CD4-positive, alpha-beta T cell treated with Interleukin-10 for 1 hour (primary cell): ENCODE measurements at regions not wholly inside any gene's neighbourhood (a gene's known extent, or its start where the extent isn't known, plus 50 kb on each side); places are given as distances from the start of the nearest gene placed in this dataset.
"Not testable (repeated sequence)": the region's sequence is repeated elsewhere in the genome, so short reads cannot be mapped to it uniquely, and the experiment has no call there.

Source experiments
- DNase-seq: peaks from one replicate; pipeline ENCODE4 v3.0.0-alpha.2; 2020

DNA sequence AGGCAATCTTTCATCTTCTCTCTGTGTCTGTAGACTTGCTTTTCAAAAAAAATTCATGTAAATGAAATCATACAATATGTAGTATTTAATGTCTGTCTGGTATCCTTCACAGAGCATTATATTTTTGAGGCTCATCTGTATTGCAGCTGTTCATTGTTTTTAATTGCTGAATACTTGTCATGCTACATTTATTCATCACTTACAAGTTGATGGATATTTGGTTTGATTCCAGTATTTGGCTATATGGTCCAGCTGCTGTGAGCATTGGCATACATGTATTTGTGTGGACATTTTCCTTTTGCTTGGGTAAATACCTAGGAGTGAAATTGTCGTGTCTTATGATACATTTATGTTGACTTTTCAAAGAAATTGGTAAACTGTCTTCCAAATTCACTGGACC is 441.4 kb downstream of the DCDC2C start:
- no peak for DNase-seq

DNA sequence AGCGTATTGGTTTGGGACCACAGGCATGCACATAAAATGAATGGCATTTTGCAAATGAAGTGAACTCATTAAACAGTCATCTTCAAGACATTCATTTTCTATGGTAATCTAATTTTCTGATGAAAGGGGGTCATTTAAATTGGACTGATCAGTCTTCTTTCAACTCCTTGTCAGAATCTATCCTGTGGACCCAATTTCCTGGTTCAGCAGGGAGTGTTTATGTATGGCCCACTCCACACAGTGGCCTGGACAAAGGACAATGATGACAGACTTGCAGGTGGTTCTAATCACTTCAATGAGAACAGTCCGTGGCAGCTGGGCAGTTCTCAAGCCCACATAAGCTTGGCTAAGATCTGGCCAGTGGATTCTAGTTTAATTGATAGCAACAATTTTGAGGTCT is 448.1 kb downstream of the DCDC2C start:
- no peak for DNase-seq

DNA sequence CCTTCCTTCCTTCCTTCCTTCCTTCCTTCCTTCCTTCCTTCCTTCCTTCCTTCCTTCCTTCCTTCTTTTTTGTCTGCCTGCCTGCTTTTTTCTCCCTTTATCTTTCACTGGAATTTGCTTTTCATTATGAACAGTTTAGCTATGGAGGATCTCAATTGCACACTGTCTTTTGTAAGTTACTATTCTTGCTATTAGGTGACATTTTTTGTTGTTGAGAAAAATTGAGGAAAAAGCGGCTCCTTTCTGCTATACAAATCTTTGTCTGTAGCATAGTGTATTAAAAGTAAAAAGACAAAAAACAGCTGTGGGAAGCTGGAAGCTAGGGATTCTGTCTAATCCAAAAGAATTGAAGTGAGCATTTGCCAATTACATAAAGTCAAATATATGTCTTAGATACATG is 448.7 kb downstream of the DCDC2C start:
- DNase-seq = no peak

DNA sequence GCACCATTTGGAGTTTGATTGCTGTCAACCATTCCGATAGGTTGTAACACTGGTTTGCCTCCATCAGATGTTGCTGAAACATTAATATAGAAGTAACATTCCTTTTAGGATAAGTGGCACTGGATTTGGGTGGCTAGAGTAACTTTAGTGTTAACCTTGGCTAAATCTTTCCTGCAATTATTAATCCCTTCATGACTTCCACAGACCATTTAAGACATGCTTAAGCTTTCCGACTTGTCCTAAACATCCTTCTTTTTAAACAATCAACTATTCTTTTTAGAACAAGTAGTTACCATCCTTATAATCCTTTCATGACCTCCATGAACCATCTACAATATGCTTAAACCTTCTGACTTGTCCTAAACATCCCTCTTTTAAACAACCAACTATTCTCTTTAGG is 465.5 kb downstream of the DCDC2C start:
- no peak for DNase-seq

DNA sequence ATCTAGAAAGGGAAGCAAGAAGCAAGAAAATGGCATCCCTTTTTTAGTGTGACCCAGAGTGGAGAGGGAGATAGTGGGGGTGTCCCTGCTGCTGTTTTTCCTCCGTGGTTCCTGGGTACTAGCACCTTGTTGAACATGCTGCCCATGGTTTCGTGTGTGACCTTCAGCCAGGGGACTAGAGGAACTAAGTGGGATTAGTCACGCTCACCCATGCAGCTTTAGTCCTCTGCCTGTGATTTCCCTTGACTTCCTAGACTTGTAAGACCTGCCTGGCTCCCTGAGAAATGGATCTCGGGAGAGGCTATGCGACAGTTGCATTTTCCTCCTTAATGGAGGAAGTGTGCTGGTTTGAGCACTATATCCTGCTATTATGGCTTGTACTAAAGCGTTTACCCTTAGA is 471.4 kb downstream of the DCDC2C start:
- DNase-seq = no peak

DNA sequence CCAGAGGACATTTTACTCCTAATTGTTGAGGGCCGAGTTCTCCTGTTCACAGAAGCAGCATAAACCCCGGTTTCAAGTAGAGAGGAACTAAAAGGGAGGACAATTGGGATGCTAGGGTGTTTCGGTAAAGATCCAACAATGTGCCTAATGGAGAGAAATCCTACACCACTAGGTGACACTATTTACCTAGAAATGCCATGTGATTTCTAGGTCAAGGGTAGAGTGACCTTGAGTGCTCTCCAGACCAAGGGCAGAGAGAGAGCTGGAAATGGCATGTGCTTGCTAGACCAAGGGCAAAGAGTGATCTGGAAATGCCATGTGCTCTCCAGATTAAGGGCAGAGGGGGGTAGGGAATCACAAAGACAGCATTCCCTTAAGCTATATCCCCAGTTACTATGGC is 472.0 kb downstream of the DCDC2C start:
- DNase-seq = no peak

DNA sequence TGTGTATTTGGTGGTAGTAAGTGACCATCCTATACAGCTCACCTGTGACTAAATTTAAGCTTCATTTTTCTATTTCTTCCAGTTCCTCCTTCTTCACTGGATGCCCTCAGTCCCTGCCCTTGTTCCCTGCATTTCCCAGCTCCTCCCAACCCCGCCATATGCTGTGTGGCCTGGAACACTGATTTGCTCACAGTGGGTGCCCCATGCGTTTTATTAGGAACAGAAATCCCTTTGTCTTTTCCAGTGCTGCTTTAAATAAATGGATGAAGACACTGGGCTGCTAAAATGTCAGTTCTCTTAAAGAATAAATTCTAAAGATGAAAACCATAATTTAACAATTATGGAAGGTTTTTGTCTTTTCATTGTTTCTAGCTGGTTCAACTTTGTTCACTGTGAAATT is 477.3 kb downstream of the DCDC2C start:
- DNase-seq = no peak

DNA sequence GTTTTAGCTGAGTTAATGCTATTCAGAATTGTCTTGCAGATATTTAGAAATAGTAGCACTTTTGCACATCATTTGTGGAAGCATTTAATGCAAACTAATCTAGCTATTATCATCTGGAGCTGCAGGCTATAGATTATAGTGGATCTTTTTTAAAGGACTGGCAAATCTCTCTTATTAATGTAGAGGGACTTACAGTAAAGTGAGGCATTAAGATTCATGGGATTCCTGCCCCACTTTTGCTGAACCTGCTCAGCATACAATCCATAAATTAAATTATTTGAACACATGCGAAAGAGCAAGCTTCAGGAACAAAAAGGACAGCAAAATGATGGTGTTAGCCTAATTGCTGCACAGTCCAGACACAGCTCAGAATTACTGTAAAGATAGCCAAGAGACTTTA is 477.7 kb downstream of the DCDC2C start:
- no peak for DNase-seq

DNA sequence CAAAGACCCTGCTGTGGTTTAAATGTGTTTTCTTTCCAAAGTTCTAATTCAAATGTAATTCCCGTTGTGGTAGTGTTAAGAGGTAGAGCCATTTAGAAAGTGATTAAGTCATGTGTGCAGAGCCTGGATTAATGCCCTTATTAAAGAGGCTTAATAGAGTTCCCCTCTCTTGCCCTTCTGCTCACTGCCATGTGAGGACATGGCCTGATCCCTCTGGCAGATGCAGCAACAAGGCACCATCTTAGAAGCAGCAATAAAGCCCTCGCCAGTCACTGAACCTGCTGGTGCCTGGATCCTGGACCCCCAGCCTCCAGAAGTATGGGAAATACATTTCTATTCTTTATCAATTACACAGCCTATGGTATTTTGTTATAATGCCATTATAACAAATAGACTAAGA is 485.2 kb downstream of the DCDC2C start:
- DNase-seq = no peak

DNA sequence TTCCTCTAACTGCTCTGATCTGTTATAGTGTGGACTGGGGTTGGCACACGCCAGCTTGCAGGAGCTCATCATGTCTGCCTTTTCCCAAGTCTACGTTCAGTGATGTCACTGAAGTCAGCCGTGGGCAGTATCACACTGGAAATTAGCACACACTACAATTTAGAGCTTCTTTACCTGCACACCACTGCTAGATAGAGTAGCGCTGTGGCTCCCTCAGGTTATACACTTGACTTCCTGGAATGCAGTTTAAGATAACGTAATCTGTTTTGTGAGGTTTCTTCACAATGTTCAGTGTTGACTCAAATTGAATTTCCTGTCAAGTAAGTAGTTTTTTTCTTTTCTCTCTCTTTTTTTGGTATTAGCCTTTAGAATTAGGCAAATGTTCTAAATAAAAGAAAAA is 487.2 kb downstream of the DCDC2C start:
- no peak for DNase-seq

DNA sequence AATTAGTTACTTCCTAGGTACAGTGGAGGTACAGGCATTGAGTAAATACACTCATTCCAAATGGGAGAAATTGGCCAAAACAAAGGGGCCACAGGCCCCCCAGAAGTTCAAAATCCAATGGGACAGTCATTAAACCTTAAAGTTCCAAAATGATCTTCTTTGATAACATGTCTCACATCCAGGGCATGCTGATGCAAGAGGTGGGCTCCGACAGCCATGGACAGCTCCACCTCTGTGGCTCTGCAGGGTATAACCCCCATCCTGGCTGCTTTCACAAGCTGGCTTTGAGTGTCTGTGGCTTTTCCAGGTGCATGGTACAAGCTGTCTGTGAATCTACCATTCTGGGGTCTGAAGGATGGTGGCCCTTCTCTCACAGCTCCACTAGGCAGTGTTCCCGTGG is 488.7 kb downstream of the DCDC2C start:
- DNase-seq = no peak

DNA sequence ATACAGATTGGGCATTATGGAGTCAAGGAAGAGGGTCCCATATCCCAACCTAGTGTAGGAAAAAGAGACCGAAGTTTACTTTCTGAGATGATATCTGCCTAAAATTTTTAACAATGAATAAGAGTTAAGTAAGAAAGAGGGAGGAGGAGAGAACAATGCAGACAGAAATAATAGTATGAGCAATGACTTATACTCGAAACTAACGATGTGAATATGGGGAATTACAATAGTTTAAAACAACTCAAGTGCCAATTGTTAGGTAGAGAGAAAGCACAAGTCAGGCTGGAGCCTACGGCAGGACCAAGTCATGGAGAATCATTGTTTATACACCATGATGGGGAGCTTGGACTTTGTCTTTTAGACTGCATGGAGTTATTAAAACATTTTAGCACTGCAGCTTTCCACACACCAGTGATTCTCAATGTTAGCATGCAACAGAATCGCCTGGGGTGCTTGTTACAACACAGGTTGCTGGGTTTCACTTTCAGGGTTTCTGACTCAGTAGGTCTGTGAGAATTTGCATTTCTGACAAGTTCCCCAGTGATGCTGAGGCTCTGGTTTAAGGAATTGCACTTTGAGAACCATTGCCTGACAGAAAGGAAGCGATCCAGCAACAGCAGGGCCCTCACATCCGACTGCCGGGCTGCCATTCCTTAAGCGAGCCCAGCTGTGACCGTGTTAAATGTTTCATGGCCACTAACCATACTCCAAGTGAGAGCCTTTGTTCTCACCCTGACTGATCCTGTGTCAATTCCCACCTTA is 511.2 kb downstream of the DCDC2C start:
- no peak for DNase-seq

DNA sequence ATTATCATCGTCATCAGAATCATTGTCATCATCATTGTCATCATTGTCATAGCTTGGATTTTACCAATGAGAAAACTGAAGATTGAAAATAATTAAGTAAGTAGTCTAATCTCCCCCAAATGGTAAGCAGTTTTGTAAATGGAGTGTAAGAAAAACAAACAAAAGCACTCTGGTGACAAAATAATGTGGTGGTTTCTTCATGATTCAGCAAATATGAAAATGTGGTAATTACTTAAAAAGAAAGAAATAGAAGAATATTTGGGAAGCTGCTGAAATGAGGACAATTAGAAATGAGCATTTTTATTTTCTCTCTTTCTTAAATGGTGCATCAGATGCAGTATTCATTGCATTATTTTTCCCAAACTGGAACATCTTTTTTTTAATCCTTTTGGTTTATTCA is 514.4 kb downstream of the DCDC2C start:
- DNase-seq = no peak

DNA sequence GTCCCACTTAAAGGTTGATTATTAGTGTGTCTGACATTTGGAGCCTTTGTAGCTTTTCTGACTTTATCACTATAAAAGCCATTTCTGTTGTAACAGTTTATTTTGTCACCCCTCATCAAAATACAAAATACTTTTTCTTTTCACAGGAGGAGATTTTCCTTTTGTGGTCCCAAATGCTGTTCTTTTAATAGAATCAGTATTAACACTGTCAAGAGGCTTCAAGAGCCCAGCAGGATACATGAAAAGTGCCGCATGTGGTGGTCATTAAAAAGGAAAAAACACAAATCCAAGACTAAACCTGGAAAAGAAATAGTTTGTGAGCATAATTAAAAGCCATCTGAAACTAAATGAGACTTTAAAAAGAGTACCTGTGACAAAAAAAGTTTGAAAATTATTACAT is 515.7 kb downstream of the DCDC2C start:
- DNase-seq = no peak

DNA sequence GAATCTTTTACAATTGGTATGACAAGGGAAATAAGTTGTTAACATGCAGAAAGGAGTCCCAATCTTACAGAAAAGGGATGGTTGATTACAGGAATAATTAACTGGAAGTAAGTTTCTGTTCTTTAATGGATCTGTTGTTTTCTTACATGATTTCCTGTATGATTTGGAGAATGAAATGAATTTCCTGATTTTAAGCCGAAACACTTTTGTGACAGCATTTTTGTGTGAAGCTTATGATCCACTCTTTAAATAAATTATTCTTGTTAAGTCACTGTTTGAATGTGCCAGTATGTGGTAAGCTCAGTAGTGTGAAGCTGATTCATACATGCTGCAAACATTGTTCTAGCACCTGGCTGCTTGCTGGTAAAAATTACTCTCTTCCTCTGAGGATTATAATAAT is 516.2 kb downstream of the DCDC2C start:
- no peak for DNase-seq

DNA sequence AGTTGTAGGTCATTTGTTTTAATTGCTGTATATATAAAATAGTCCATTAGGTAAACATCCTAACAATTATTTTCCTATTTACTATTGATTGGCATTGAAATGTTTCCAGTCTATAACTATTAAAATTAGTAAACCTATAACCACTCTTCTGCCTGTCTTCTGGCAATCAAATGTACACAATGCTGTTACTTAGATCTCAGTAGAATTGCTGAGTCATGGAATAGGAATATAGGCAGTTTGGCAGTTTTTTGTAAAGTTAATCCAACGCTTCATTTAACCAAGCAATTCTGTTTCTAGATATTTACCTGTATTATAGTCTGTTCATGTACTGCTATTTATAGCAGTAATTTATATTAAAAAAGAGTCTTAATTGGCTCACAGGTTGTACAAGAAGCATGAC is 518.1 kb downstream of the DCDC2C start:
- DNase-seq = no peak

DNA sequence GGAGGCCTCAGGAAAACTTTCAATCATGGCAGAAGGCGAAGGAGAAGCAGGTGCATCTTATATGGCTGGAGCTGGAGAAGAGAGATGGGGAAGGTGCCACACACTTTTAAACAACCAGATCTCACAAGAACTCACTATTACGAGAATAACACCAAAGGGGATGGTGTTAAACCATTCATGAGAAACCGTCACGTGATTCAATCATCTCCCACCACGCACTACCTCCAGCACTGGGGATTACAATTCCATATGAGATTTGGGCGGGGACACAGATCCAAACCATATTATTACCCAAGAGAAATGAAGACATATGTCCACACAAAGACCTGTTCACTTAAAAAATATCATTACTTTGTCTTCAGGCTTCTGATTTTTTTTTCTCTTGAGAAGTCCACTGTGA is 518.5 kb downstream of the DCDC2C start:
- no peak for DNase-seq

DNA sequence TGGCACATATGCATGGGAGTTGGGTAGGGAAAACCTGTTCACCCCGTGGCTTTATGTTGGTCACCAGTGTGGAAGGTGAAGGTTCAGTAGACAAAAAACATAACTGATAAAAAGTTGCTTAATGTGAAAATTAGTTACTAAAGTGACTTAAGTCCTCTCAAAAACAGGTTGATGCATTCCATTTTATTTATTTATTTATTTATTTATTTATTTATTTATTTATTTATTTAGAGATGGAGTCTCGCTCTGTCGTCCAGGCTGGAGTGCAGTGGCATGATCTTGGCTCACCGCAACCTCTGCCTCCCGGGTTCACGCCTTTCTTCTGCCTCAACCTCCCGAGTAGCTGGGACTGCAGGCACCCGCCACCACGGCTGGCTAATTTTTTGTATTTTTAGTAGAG is 541.0 kb downstream of the DCDC2C start:
- DNase-seq = not testable (repeated sequence)

DNA sequence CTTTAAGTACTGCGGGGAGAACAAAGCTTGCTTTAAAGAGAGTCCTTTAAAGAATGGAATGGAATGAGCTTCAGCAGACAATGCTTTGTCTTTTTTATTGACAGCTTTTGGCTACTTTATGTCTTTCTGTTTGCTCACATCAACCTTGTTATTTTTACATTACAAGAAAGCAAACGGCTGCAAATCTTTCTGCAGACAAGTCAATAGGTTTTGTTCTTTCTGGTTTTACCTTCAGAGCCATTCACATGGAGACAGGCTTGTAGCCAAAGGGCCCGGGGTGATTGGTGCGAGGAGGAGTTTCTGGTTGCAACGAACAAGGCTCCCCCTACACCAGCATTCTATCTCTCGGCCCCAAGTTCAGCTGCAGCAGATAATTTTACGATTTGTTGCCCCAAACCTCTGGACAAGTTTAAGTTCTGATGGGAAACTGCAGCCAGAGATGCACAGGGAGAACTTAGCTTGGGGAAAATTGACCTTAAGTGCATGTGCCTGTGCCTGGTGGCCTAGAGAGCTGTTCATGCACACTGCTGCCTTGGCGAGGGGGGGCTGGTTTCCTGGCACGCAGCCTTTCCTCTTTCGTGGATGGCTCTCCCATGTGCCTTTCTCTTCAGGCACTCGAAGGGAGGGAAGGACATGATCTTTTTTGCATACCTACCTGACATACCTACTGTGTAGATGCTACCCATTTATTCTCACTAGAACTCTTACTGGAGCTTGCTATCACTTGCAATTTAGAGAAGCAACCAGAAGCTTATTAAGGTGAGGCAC is 543.2 kb downstream of the DCDC2C start:
- no peak for DNase-seq

DNA sequence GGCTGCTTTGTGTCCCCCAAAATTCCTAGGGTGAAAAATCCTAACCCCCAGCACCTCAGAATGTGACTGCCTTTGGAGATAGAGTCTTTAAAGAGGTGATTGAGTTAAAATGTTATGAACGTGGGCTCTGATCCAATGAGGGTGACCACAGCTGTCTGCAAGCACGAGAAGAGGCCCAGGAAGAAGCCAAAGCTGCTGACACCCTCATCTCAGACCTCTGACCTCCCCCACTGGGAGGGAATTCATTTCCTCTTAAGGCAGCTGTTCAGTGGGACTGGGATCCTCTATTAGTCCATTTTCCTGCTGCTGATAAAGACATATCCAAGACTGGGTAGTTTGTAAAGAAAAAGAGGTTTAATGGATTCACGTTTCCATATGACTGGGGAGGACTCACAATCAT is 544.4 kb downstream of the DCDC2C start:
- no peak for DNase-seq

DNA sequence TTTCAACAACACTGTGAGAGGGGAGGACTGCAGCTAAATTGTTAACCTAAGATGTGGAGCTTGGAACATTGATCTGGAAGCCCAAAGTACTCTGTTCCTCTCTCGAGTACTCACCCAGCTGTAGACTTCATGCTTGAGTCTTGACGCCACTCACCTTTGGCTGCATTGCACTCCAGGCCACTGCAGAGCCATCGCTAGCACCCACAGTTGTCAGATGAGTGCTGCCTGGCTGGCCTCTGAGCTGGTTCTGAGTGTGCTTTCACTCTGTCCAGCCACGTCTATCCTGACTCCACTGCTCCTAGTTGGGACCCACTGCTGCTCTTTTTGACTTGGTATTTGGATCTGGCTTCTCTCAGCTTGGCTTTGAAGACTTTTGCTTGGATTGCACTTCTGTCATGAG is 552.1 kb downstream of the DCDC2C start:
- DNase-seq = no peak

DNA sequence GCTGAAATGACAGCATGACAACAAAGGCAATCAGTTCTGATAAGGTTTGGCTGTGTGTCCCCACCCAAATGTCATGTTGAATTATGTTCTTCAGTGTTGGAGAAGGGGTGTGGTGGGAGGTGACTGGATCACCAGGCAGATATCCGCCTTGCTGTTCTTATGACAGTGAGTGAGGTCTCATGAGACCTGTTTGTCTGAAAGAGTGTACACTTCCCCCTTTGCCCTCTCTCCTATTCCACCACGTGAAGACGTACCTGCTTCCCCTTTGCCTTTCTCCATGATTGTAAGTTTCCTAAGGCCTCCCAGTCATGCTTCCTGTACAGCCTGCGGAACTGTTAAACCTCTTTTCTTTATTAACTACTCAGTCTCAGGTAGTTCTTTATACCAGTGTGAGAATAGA is 553.0 kb downstream of the DCDC2C start:
- no peak for DNase-seq

DNA sequence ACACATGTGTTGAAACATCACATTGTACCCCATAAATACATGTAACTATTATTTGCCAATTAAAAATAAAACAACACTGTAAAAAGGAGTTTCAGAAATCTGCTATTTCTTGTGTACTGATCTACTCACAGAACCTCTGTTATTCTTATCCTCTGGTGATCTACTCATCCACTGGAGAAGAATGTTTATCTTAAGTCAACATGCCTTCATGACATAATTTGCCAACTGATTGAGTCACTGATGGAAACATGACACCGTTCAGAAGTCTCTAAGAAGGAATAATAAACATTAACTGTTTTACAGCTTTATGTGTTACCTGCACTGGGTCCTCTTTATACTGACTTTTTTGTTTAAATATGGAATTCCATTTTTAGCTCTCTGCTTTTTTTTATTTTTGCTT is 555.2 kb downstream of the DCDC2C start:
- DNase-seq = no peak

DNA sequence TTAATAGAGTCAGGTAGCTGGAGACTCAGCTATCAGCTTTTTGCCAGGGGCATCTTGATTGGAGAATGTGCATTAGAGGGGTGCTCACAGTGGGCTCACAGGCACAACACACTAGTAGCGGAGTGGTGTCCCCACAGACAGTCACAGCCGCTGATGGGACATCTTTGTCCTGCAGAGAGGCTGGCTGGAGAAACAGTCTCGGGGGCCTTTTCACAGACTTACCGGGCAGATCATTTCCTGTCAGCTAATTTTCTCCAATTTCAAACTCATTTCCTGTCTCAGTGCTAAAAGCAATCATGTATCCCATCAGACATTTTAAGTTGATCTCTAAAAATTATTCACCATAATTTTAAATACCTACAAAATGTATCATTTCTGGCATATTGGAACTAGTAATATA is 562.6 kb downstream of the DCDC2C start:
- DNase-seq = no peak

DNA sequence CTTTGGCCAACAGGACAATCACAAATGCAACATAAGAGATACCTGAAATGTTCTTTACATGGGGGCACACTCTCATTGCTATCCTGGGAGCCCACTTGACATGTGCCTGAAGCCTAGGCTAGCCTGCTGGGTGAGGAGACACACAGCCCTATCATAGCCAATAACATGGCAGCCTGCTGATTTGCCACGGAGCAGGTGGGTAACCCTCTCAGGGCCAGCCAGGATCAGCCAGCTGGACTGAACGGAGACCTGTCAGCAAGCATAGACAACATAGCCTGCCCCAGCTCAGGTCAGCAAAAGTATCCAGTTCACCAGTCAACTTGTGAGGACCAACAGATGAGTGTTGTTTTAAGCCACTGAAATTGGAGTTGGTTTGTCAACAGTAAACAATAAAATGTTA is 566.5 kb downstream of the DCDC2C start:
- no peak for DNase-seq
